ENCODE measurements at regions not wholly inside any gene's neighbourhood (a gene's known extent, or its start where the extent isn't known, plus 50 kb on each side); places are given as distances from the start of the nearest gene placed in this dataset.

GRCh38 chr13:86665842-86666241, 866.6 kb upstream of the SLITRK6 start:
- TF ChIP-seq CTCF (IDR thresholded peaks at IDR 0.05) (no peak), EP300 (IDR thresholded peaks at IDR 0.05) (no peak), POLR2A (IDR thresholded peaks at IDR 0.05) (no peak), POLR2AphosphoS5 (IDR thresholded peaks at IDR 0.05) (no peak)
